A673 (cell line): ENCODE measurements at regions not wholly inside any gene's neighbourhood (a gene's known extent, or its start where the extent isn't known, plus 50 kb on each side); places are given as distances from the start of the nearest gene placed in this dataset.

Experiments
- BruUV-seq: library from RNA; stranded (reverse); fragments of 400-500 nt; replicated peaks from 2 replicates; lab custom pipeline; 2021; lab: Mats Ljungman, UMichigan
- CTCF ChIA-PET: fragments of 300-600 bp; sonication (Branson Sonifier 250); formaldehyde crosslinking; loops from one replicate; lab custom pipeline; 2022; ENCODE audit warnings: antibody characterized with exemption; lab: Charles Lee
- POLR2A ChIA-PET: fragments of 300-600 bp; sonication (Branson Sonifier 250); formaldehyde crosslinking; loops from one replicate; lab custom pipeline; 2022; ENCODE audit warnings: antibody characterized with exemption; ENCODE audit not compliant: low non-redundant PET; lab: Charles Lee
- DNase-seq: peaks from one replicate; pipeline ENCODE4 v3.0.0-alpha.2; 2015; ENCODE audit warnings: low spot score
- H3K27ac ChIP-seq: fragments of 200-600 bp; sonication (generic); 2 replicates; pipeline ENCODE4 v1.5.1; 2016; ENCODE audit warnings: mixed run types, low read depth, mild to moderate bottlenecking, mixed read lengths, antibody characterized with exemption, low read length; ENCODE audit not compliant: poor library complexity, severe bottlenecking
- H3K27me3 ChIP-seq: fragments of 200-600 bp; sonication (generic); replicated peaks from 2 replicates; pipeline ENCODE4 v1.6.1; 2017; ENCODE audit warnings: mixed run types, low read depth, mild to moderate bottlenecking, mixed read lengths, antibody characterized with exemption, low read length; ENCODE audit not compliant: insufficient read depth, poor library complexity
- H3K36me3 ChIP-seq: fragments of 200-600 bp; sonication (generic); 2 replicates; pipeline ENCODE4 v1.6.1; 2016; ENCODE audit warnings: mixed run types, mild to moderate bottlenecking, mixed read lengths, antibody characterized with exemption, low read length; ENCODE audit not compliant: insufficient read depth, poor library complexity, severe bottlenecking
- H3K4me1 ChIP-seq: fragments of 200-600 bp; sonication (generic); 2 replicates; pipeline ENCODE4 v1.6.1; 2017; ENCODE audit warnings: mixed run types, mild to moderate bottlenecking, mixed read lengths, antibody characterized with exemption, low read length; ENCODE audit not compliant: insufficient read depth, poor library complexity, severe bottlenecking
- H3K4me3 ChIP-seq: fragments of 200-600 bp; sonication (generic); 2 replicates; pipeline ENCODE4 v1.5.1; 2016; ENCODE audit warnings: low read depth, mixed run types, mild to moderate bottlenecking, mixed read lengths, low read length; ENCODE audit not compliant: poor library complexity, severe bottlenecking
- H3K9me3 ChIP-seq: fragments of 200-600 bp; sonication (generic); 2 replicates; pipeline ENCODE4 v1.6.1; 2016; ENCODE audit warnings: mixed run types, low read depth, mild to moderate bottlenecking, mixed read lengths, antibody characterized with exemption, low read length; ENCODE audit not compliant: poor library complexity, severe bottlenecking
- CTCF ChIP-seq: fragments of 300-800, 200-600 bp; sonication (generic); conservative IDR thresholded peaks from 2 replicates; pipeline ENCODE4 v1.5.1; 2017; ENCODE audit warnings: low read depth, mild to moderate bottlenecking, antibody characterized with exemption, low read length, moderate library complexity, mixed read lengths
- EZH2 ChIP-seq: fragments of 200-600 bp; sonication (generic); IDR thresholded peaks from 2 replicates; pipeline ENCODE4 v1.6.1; 2017; ENCODE audit warnings: borderline replicate concordance, low read depth, mild to moderate bottlenecking, mixed read lengths, antibody characterized with exemption, low read length; ENCODE audit not compliant: poor library complexity, severe bottlenecking
- intact Hi-C: fragments of 100-400 bp; cut with micrococcal nuclease; formaldehyde crosslinking; loops from one replicate; pipeline ENCODE4 v1.10.0; 2022; ENCODE audit not compliant: unreplicated experiment

- TF ChIP-seq EZH2, result no peak
- no peak for TF ChIP-seq CTCF
- no peaks in the 10 kb centered on the region for H3K4me1 ChIP-seq
- H3K4me3 ChIP-seq, result no peak overlapping the region
- ChIA-PET CTCF (no interaction called here), POLR2A (no interaction called here)
- DNase-seq, result no peak
- no TSS peak for BruUV-seq
- no peaks in the 10 kb centered on the region for H3K9me3 ChIP-seq
- intact Hi-C loops, result no loop called here
- no peaks in the 10 kb centered on the region for H3K36me3 ChIP-seq
- no peak overlapping the region for H3K27ac ChIP-seq
- no peaks in the 10 kb centered on the region for H3K27me3 ChIP-seq
Observed at GRCh38 chr12:98113548-98113947, 401.8 kb upstream of the TMPO start.

GRCh38 chr12:98121963-98122362 lies 393.4 kb upstream of the TMPO start:
- no TSS peak for BruUV-seq
- Histone ChIP-seq H3K4me3 (no peak overlapping the region), H3K9me3 (no peaks in the 10 kb centered on the region), H3K27ac (no peak overlapping the region), H3K4me1 (no peaks in the 10 kb centered on the region), H3K27me3 (peaks cover 5% of the 10 kb centered on the region), H3K36me3 (no peaks in the 10 kb centered on the region)
- intact Hi-C loops, result no loop called here
- no peak for TF ChIP-seq EZH2
- TF ChIP-seq CTCF, result no peak
- ChIA-PET POLR2A (no interaction called here), CTCF (no interaction called here)
- no peak for DNase-seq

- ChIA-PET POLR2A (no interaction called here), CTCF (no interaction called here)
- intact Hi-C loops, result no loop called here
- Histone ChIP-seq H3K4me3 (no peak overlapping the region), H3K9me3 (no peaks in the 10 kb centered on the region), H3K36me3 (no peaks in the 10 kb centered on the region), H3K27ac (no peak overlapping the region), H3K4me1 (no peaks in the 10 kb centered on the region), H3K27me3 (peaks cover 5% of the 10 kb centered on the region)
- no peak for DNase-seq
- no TSS peak for BruUV-seq
- TF ChIP-seq CTCF (no peak), EZH2 (no peak)
Observed at GRCh38 chr12:98123021-98123461, 392.3 kb upstream of the TMPO start.
